A549 (cell line): ENCODE measurements at regions not wholly inside any gene's neighbourhood (a gene's known extent, or its start where the extent isn't known, plus 50 kb on each side); places are given as distances from the start of the nearest gene placed in this dataset.

Experiments
- JUN ChIP-seq, 2 experiments: fragments of >200 bp; sonication (Bioruptor Twin); formaldehyde crosslinking; IDR thresholded peaks; 2 replicates in 1 of 2; 3 replicates in 1 of 2; pipeline ENCODE4 v1.6.1; 2016 to 2017
- MYC ChIP-seq: IDR thresholded peaks from 2 replicates; pipeline ENCODE4 v1.6.1; 2012; ENCODE audit warnings: mild to moderate bottlenecking, inconsistent platforms, low read length, improper control_type of control experiment, borderline replicate concordance
- PBX3 ChIP-seq: IDR thresholded peaks from 2 replicates; pipeline ENCODE4 v1.6.1; 2012
- PHF8 ChIP-seq: fragments of 200-600 bp; sonication (generic); IDR thresholded peaks from 2 replicates; pipeline ENCODE4 v1.6.1; 2016; ENCODE audit warnings: low read depth, mild to moderate bottlenecking, antibody characterized with exemption, moderate library complexity, borderline replicate concordance
- TF ChIP-seq, protein P1 (sequence below): fragments of >200 bp; sonication (Bioruptor Twin); formaldehyde crosslinking; IDR thresholded peaks from 3 replicates; pipeline ENCODE4 v1.5.1; 2016

DNA sequence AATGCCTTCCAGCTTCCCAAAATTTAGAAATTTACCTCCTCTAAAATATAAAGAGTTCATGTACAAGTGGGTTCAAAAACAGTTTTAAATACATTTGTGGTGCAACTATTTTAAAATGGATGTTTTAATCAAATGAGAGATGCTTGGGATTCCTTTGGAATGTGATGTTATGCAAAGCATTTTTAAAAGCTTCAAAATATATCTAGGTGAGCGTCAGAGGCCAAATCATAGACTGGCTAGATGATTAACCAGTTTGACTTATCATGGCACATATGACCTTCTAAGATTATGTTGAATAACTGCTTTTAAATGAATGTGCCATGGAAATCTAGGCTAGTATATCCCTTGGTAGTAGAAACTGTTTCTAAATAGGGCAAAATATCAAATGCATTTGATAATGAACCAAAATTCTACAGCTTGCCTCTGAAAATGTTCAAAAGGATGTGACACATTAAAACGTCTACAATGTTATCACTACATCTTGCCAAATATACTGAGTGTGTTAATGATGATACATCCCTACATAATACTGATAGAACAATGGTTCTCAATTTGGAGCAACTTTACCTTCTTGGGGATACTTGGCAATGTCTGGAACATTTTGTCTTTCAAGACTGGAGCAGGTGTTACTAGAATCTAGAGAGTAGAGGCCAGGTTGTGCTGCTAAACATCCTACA, 650.9 kb upstream of the ADGRL2 start:
- TF ChIP-seq JUN (IDR thresholded peaks at IDR 0.05) (no peak), PBX3 (no peak), MYC (no peak), PHF8 (no peak)
- TF ChIP-seq, protein P1, sequence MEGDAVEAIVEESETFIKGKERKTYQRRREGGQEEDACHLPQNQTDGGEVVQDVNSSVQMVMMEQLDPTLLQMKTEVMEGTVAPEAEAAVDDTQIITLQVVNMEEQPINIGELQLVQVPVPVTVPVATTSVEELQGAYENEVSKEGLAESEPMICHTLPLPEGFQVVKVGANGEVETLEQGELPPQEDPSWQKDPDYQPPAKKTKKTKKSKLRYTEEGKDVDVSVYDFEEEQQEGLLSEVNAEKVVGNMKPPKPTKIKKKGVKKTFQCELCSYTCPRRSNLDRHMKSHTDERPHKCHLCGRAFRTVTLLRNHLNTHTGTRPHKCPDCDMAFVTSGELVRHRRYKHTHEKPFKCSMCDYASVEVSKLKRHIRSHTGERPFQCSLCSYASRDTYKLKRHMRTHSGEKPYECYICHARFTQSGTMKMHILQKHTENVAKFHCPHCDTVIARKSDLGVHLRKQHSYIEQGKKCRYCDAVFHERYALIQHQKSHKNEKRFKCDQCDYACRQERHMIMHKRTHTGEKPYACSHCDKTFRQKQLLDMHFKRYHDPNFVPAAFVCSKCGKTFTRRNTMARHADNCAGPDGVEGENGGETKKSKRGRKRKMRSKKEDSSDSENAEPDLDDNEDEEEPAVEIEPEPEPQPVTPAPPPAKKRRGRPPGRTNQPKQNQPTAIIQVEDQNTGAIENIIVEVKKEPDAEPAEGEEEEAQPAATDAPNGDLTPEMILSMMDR, result no peak
